ENCODE measurements at regions not wholly inside any gene's neighbourhood (a gene's known extent, or its start where the extent isn't known, plus 50 kb on each side); places are given as distances from the start of the nearest gene placed in this dataset.

GRCh38 chr1:81128079-81128478, 672.7 kb upstream of the ADGRL2 start:
- no peak for DNase-seq

- no peak for DNase-seq
These were observed 673.6 kb upstream of the ADGRL2 start for GRCh38 chr1:81126989-81127581.

GRCh38 chr1:81125672-81126071, 675.1 kb upstream of the ADGRL2 start:
- no peak for DNase-seq

GRCh38 chr1:81121306-81121705, 679.4 kb upstream of the ADGRL2 start:
- no peak for DNase-seq

- DNase-seq = no peak
These were observed 681.4 kb upstream of the ADGRL2 start for GRCh38 chr1:81119319-81119718.

- DNase-seq = no peak
These were observed 682.2 kb upstream of the ADGRL2 start for GRCh38 chr1:81118550-81118949.

- no peak for DNase-seq
These were observed 685.3 kb upstream of the ADGRL2 start for GRCh38 chr1:81115422-81115821.

GRCh38 chr1:81114191-81114590, 686.5 kb upstream of the ADGRL2 start:
- DNase-seq = no peak

GRCh38 chr1:81113688-81114087, 687.0 kb upstream of the ADGRL2 start:
- DNase-seq = no peak

- no peak for DNase-seq
These were observed 688.9 kb upstream of the ADGRL2 start for GRCh38 chr1:81111818-81112217.

GRCh38 chr1:81109038-81109437, 691.7 kb upstream of the ADGRL2 start:
- no peak for DNase-seq

GRCh38 chr1:81097860-81098259, 702.9 kb upstream of the ADGRL2 start:
- no peak for DNase-seq

- no peak for DNase-seq
These were observed 727.2 kb upstream of the ADGRL2 start for GRCh38 chr1:81073580-81073979.

- no peak for DNase-seq
These were observed 728.6 kb upstream of the ADGRL2 start for GRCh38 chr1:81071969-81072753.

- no peak for DNase-seq
These were observed 729.5 kb upstream of the ADGRL2 start for GRCh38 chr1:81071072-81071858.

GRCh38 chr1:81069856-81070255, 730.9 kb upstream of the ADGRL2 start:
- no peak for DNase-seq

- no peak for DNase-seq
These were observed 732.0 kb upstream of the ADGRL2 start for GRCh38 chr1:81068726-81069125.

GRCh38 chr1:81053826-81054225, 746.9 kb upstream of the ADGRL2 start:
- DNase-seq = no peak

- no peak for DNase-seq
These were observed 748.6 kb upstream of the ADGRL2 start for GRCh38 chr1:81052162-81052561.

GRCh38 chr1:81050390-81050789, 750.3 kb upstream of the ADGRL2 start:
- no peak for DNase-seq

GRCh38 chr1:81044708-81045107, 756.0 kb upstream of the ADGRL2 start:
- DNase-seq = no peak

GRCh38 chr1:81042225-81042624, 758.5 kb upstream of the ADGRL2 start:
- no peak for DNase-seq

- DNase-seq = no peak
These were observed 766.4 kb upstream of the ADGRL2 start for GRCh38 chr1:81034291-81034690.

- no peak for DNase-seq
These were observed 767.7 kb upstream of the ADGRL2 start for GRCh38 chr1:81032973-81033425.
